T-cell (primary cell): ENCODE measurements at regions not wholly inside any gene's neighbourhood (a gene's known extent, or its start where the extent isn't known, plus 50 kb on each side); places are given as distances from the start of the nearest gene placed in this dataset.

Source experiments
- ATAC-seq, 4 experiments: fragments of 200-7000 bp in 3 of 4; fragments of 150-1000 bp in 1 of 4; cut with Tn5 transposase; replicated peaks in 1 of 4; 1 replicate in 3 of 4; 2 replicates in 1 of 4; pipeline ENCODE4 v1.10.0; 2021; ENCODE audit warnings: moderate library complexity in 3 of 4, mild to moderate bottlenecking in 2 of 4, moderate number of reproducible peaks in 1 of 4
- CTCF ChIA-PET, 2 donors: fragments of 300-600 bp; sonication (Branson Sonifier 250); formaldehyde crosslinking; loops; one replicate each; lab custom pipeline; 2022; ENCODE audit warnings: antibody characterized with exemption in 2 of 2; lab: Charles Lee
- POLR2A ChIA-PET, 2 donors: fragments of 300-600 bp; sonication (Branson Sonifier 250); formaldehyde crosslinking; loops; one replicate each; lab custom pipeline; 2022; ENCODE audit warnings: antibody characterized with exemption in 2 of 2; lab: Charles Lee
- DNase-seq, 35 experiments: peaks; one replicate each; pipeline versions ENCODE4 v3.0.0 to v3.0.0-alpha.2; 2013 to 2023
- H3K27ac ChIP-seq: one replicate; pipeline ENCODE4 v1.5.1; 2013; ENCODE audit warnings: low read length
- H3K27me3 ChIP-seq, 2 experiments: replicated peaks in 1 of 2; 1 replicate in 1 of 2; 2 replicates in 1 of 2; pipeline versions ENCODE4 v1.6.1 to v1.7.0; 2013; ENCODE audit warnings: low read length in 1 of 2, mixed read lengths in 1 of 2; ENCODE audit not compliant: control insufficient read depth in 2 of 2, insufficient read depth in 2 of 2; ENCODE audit errors: extremely low read depth in 1 of 2
- H3K36me3 ChIP-seq, 2 donors: 1 replicate in 1 of 2; 2 replicates in 1 of 2; pipeline versions ENCODE4 v1.6.1 to v1.7.0; 2013; ENCODE audit warnings: low read length in 1 of 2; ENCODE audit not compliant: control insufficient read depth in 2 of 2, insufficient read depth in 1 of 2; ENCODE audit errors: extremely low read depth in 1 of 2
- H3K4me1 ChIP-seq, 2 experiments: 1 replicate in 1 of 2; 2 replicates in 1 of 2; pipeline versions ENCODE4 v1.6.1 to v1.7.0; 2013; ENCODE audit warnings: low read length in 2 of 2, mixed read lengths in 1 of 2; ENCODE audit not compliant: insufficient read depth in 2 of 2, control insufficient read depth in 1 of 2; ENCODE audit errors: extremely low read depth in 1 of 2
- H3K4me3 ChIP-seq, 2 donors: 1 replicate in 1 of 2; 2 replicates in 1 of 2; pipeline versions ENCODE4 v1.5.1 to v1.7.0; 2013; ENCODE audit warnings: mild to moderate bottlenecking in 2 of 2, low read length in 1 of 2, moderate library complexity in 1 of 2; ENCODE audit not compliant: control insufficient read depth in 1 of 2; ENCODE audit errors: extremely low read depth in 1 of 2
- H3K9me3 ChIP-seq: 2 replicates; pipeline ENCODE4 v1.7.0; 2013
- H3K27ac Mint-ChIP-seq, 2 donors: one replicate each; pipeline ENCODE4 v1.8.0; 2020 to 2021; ENCODE audit warnings: mild to moderate bottlenecking in 2 of 2, mixed read lengths in 2 of 2
- H3K27me3 Mint-ChIP-seq, 2 donors: one replicate each; pipeline ENCODE4 v1.8.0; 2021 to 2022; ENCODE audit warnings: mixed read lengths in 2 of 2
- H3K36me3 Mint-ChIP-seq: one replicate; pipeline ENCODE4 v1.8.0; 2021; ENCODE audit warnings: mixed read lengths
- H3K4me1 Mint-ChIP-seq, 3 donors: one replicate each; pipeline ENCODE4 v1.8.0; 2020 to 2022; ENCODE audit warnings: mixed read lengths in 3 of 3, mild to moderate bottlenecking in 1 of 3
- H3K4me3 Mint-ChIP-seq, 3 donors: one replicate each; pipeline ENCODE4 v1.8.0; 2020 to 2022; ENCODE audit warnings: mild to moderate bottlenecking in 3 of 3, mixed read lengths in 3 of 3, moderate library complexity in 3 of 3
- H3K9me3 Mint-ChIP-seq, 3 donors: one replicate each; pipeline ENCODE4 v1.8.0; 2020 to 2022; ENCODE audit warnings: mixed read lengths in 3 of 3
- WGBS: methylation state at CpG from one replicate; pipeline ENCODE4 v1.1.5; 2013; ENCODE audit warnings: missing lambda C conversion rate; ENCODE audit not compliant: insufficient coverage; 5-methylcytosine and 5-hydroxymethylcytosine counted together

DNA sequence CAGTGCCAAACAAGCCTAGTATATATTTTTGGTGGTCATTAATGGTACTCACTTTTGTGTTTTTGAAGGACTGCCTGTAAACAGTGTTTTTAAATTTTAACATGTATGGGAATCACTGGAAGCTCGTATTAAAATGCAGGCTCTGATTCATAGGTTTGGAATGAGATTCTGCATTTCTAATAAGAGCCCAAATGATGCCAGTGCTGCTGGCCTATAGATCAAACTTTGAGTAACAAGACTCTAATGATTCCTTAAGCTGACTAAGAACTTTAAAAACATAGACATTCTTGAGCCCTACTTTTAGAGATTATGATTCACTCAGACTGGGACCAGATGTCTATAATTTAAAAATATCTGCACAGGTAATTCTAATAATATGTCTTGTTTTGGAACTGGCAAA, 823.2 kb upstream of the LCORL start:
- Histone ChIP-seq H3K9me3 (no peaks in the 10 kb centered on the region), H3K4me3 (no peak overlapping the region), H3K27ac (no peak overlapping the region), H3K36me3 (no peaks in the 10 kb centered on the region), H3K27me3 (no peaks in the 10 kb centered on the region), H3K4me1 (no peaks in the 10 kb centered on the region)
- ChIA-PET CTCF (no interaction called here), POLR2A (no interaction called here)
- DNase-seq (no peak), ATAC-seq (no peak)
- Mint-ChIP-seq H3K4me1 (no peaks in the 10 kb centered on the region), H3K27ac (no peak overlapping the region), H3K27me3 (no peaks in the 10 kb centered on the region), H3K36me3 (no peaks in the 10 kb centered on the region), H3K4me3 (no peak overlapping the region), H3K9me3 (peaks cover 22 to 25% (median 25%) of the 10 kb centered on the region in 3 donors)
- WGBS, result 20% methylated on average over 1 of the region's 1 CpG

DNA sequence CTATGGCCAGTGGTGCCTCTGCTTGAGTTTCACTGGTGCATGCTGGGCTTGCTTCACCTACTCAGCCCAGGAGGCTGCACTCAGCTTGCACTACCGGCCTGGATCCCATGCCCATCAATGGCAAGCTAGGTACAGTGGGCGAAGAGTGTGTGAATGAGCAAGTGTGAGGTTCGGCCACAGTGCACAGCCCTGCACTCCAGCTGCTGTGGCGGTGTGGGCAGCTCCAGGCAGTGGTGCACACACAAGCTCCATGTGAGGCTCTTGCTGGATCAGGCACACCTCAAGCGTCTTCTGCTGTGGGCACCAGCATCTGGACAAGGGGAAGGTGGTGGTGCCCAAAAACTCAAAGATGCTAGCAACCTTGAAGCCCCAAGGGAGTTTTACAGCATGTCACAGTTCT, 820.9 kb upstream of the LCORL start:
- Mint-ChIP-seq H3K9me3 (peaks cover 18 to 22% (median 20%) of the 10 kb centered on the region in 3 donors), H3K27me3 (no peaks in the 10 kb centered on the region), H3K4me3 (no peak overlapping the region), H3K36me3 (no peaks in the 10 kb centered on the region), H3K4me1 (no peaks in the 10 kb centered on the region), H3K27ac (no peak overlapping the region)
- ChIA-PET CTCF (no interaction called here), POLR2A (no interaction called here)
- ATAC-seq (no peak), DNase-seq (no peak)
- H3K27ac ChIP-seq, result no peak overlapping the region
- no peaks in the 10 kb centered on the region for H3K4me1 ChIP-seq
- H3K9me3 ChIP-seq, result no peaks in the 10 kb centered on the region
- no peak overlapping the region for H3K4me3 ChIP-seq
- H3K36me3 ChIP-seq, result no peaks in the 10 kb centered on the region
- H3K27me3 ChIP-seq, result no peaks in the 10 kb centered on the region
- 70% methylated on average over 4 of the region's 5 CpGs for WGBS

DNA sequence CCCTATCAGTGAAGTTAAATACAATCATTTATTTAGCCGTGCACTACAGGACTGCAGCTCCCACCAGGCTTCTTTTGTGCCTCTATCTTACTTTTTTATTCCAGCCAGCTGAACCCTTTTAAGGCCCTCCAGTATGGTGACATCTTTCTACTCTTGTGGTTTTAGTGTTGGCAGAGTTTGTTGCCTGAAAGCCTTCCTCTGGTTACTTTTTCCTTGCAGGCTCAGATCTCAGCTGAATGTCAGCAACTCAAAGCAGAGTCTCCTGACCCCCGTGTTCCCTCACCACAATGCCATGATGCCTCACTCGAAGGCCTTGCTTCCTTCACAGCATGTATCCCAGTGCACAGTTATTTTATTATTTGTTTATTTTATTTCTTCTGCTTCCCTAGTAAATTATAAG, 818.9 kb upstream of the LCORL start:
- no peak overlapping the region for H3K4me3 Mint-ChIP-seq
- CTCF ChIA-PET, result no interaction called here
- Histone ChIP-seq H3K27ac (no peak overlapping the region), H3K27me3 (no peaks in the 10 kb centered on the region), H3K4me3 (no peak overlapping the region), H3K4me1 (no peaks in the 10 kb centered on the region), H3K9me3 (no peaks in the 10 kb centered on the region), H3K36me3 (no peaks in the 10 kb centered on the region)
- H3K4me1 Mint-ChIP-seq, result no peaks in the 10 kb centered on the region
- POLR2A ChIA-PET, result no interaction called here
- no peaks in the 10 kb centered on the region for H3K27me3 Mint-ChIP-seq
- no peak for ATAC-seq
- no peak overlapping the region for H3K27ac Mint-ChIP-seq
- DNase-seq, result no peak
- H3K9me3 Mint-ChIP-seq, result peaks cover 21 to 30% (median 26%) of the 10 kb centered on the region in 3 donors
- H3K36me3 Mint-ChIP-seq, result no peaks in the 10 kb centered on the region
- WGBS, result no CpG with 5 or more reads among the region's 3 CpGs

DNA sequence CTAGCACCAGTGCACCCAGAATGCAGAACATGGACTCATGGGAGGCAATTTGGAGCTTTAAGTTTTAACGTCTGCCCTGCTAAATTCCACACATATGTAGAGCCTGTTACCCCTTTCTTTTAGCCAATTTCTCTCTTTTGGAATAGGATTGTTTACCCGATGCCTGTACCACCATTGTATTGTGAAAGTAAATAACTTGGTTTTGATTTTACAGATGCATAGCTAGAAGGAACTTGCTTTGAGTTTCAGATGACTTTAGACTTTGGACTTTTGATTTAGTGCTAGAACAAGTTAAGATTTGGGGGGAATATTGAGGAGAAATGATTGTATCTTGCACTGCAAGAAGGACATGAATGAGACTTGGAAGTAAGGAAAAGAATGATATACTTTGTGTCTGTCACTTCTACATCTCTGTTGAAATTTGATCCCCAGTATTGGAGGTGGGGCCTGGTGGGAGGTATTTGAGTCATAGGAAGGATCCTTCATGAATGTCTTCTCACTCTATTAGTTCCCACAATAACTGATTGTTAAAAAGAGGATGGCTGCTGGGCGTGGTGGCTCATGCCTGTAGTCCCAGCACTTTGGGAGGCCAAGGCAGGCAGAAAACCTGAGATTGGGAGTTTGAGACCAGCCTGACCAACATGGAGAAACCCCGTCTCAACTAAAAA, 794.8 kb upstream of the LCORL start:
- Histone ChIP-seq H3K9me3 (no peaks in the 10 kb centered on the region), H3K36me3 (no peaks in the 10 kb centered on the region), H3K27me3 (no peaks in the 10 kb centered on the region), H3K4me1 (no peaks in the 10 kb centered on the region), H3K27ac (no peak overlapping the region), H3K4me3 (no peak overlapping the region)
- ChIA-PET POLR2A (no interaction called here), CTCF (no interaction called here)
- no peaks in the 10 kb centered on the region for H3K4me1 Mint-ChIP-seq
- DNase-seq, result no peak
- H3K36me3 Mint-ChIP-seq, result no peaks in the 10 kb centered on the region
- H3K27ac Mint-ChIP-seq, result no peak overlapping the region
- no peak for ATAC-seq
- WGBS, result 80% methylated on average over 1 of the region's 4 CpGs
- no peak overlapping the region for H3K4me3 Mint-ChIP-seq
- no peaks in the 10 kb centered on the region for H3K27me3 Mint-ChIP-seq
- peaks cover 3 to 9% (median 7%) of the 10 kb centered on the region in 3 donors for H3K9me3 Mint-ChIP-seq

DNA sequence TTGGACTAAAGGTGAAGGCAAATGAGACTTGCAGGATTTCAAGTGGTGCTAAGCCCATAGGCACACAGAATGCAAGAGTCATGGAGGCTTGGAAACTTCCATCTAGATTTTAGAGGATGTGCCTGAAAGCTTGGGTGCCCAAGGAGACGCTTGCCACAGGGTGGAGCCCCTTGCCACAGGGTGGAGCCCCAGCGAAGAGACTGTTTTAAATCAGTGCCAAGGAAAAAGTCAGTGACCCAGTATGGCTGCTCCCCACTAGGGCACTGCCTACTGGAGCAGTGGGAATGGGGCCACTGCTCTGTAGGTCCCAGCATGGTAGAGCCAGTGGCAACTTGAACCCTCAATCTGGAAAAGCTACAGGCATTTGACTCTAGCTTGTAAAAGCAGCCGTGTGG, 794.2 kb upstream of the LCORL start:
- Histone ChIP-seq H3K27me3 (no peaks in the 10 kb centered on the region), H3K4me1 (no peaks in the 10 kb centered on the region), H3K9me3 (no peaks in the 10 kb centered on the region), H3K27ac (no peak overlapping the region), H3K36me3 (no peaks in the 10 kb centered on the region), H3K4me3 (no peak overlapping the region)
- ATAC-seq (no peak), DNase-seq (no peak)
- POLR2A ChIA-PET, result no interaction called here
- H3K27ac Mint-ChIP-seq, result no peak overlapping the region
- H3K4me1 Mint-ChIP-seq, result no peaks in the 10 kb centered on the region
- H3K4me3 Mint-ChIP-seq, result no peak overlapping the region
- H3K36me3 Mint-ChIP-seq, result no peaks in the 10 kb centered on the region
- 76% methylated on average over 3 of the region's 3 CpGs for WGBS
- no peaks in the 10 kb centered on the region for H3K27me3 Mint-ChIP-seq
- CTCF ChIA-PET, result no interaction called here
- H3K9me3 Mint-ChIP-seq, result peaks cover 3 to 13% (median 10%) of the 10 kb centered on the region in 3 donors

DNA sequence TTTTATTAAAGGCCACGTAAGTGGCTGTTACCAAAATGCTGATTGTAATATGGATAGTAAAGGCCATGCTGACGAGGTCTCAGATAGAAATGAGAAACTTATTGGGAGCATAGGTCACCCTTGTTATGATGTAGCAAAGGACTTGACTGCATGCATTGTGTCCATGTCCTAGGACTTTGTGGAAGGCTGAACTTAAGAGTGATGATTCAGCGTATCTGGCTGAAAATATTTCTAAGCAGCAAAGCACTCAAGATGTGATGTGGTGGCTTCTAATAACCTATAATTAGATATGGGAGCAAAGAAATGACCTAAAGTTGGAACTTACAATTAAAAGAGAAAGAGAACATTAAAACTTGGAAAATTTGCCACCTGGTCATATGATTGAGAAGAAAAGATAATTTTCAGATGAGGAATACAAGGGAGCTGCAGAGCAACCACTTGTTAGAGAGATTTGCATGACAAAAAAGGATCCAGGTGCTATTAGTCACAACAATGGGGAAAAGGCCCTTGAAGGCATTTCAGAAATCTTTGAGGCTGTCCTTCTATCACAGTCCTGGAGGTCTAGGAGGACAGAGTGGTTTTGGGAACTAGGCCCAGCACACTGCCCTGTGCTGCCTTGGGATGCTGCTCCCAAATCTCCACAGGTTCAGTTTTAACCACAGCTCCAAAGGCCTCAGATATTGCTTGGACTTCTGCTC, 793.7 kb upstream of the LCORL start:
- ChIA-PET CTCF (no interaction called here), POLR2A (no interaction called here)
- Mint-ChIP-seq H3K27ac (no peak overlapping the region), H3K4me1 (no peaks in the 10 kb centered on the region), H3K27me3 (no peaks in the 10 kb centered on the region), H3K36me3 (no peaks in the 10 kb centered on the region), H3K9me3 (peaks cover 3 to 14% (median 8%) of the 10 kb centered on the region in 3 donors), H3K4me3 (no peak overlapping the region)
- WGBS, result 86% methylated on average over 1 of the region's 3 CpGs
- Histone ChIP-seq H3K9me3 (no peaks in the 10 kb centered on the region), H3K4me1 (no peaks in the 10 kb centered on the region), H3K36me3 (no peaks in the 10 kb centered on the region), H3K27ac (no peak overlapping the region), H3K27me3 (no peaks in the 10 kb centered on the region), H3K4me3 (no peak overlapping the region)
- no peak for ATAC-seq
- DNase-seq, result no peak
